Stimulated activated CD8-positive, alpha-beta memory T cell treated with anti-CD3 and anti-CD28 coated beads, Interleukin-4, amount 100 ng/mL, for 24 hours (primary cell): ENCODE measurements at regions not wholly inside any gene's neighbourhood (a gene's known extent, or its start where the extent isn't known, plus 50 kb on each side); places are given as distances from the start of the nearest gene placed in this dataset.

Experiments used
- DNase-seq: peaks from one replicate; pipeline ENCODE4 v3.0.0-alpha.2; 2020; ENCODE audit warnings: low read depth

DNA sequence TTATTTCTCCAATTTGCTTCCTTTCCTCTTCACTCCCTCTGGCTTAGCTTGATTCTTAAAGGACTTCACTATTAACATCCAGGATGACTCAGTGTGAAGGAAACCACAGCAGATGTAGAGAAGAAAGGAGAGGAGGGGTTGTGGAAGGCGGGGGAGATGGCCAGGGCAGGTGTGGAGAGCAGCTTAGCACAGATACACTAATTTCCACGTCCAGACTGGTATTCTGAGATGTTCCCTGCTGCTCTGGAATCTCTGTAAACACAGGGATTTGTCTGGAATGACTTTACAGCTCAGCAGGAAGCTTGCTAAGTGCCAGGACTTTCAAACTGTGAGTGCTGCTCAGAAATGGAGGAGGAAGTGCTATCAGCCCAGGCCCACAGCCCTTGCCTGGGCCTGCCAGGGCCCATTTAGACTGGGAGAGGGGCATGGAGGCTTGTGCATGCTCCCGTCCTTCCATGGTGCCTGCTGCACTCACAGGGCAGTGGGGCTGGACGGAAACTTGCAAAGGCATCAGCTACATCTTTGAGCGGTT lies 202.5 kb upstream of the DDHD1 start:
- no peak for DNase-seq

DNA sequence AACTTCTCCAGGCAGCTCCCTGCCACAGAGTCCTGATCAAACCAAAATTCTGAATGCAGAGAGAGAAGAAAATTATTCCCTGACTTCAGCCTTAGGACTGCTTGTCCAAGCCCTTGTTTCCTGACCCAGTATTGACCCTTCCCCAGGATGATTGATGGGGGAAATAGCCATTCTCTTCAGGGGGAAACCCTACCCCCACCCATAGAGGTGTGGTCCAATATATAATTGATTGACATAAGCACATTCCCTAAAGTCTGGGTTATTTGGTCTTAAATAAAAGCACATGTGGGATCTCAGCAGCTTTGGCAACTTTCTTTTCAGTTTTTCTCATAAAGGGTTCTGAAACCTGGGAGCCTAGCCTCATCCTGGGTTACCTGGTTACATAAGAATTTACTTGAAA lies 201.2 kb upstream of the DDHD1 start:
- DNase-seq: no peak

DNA sequence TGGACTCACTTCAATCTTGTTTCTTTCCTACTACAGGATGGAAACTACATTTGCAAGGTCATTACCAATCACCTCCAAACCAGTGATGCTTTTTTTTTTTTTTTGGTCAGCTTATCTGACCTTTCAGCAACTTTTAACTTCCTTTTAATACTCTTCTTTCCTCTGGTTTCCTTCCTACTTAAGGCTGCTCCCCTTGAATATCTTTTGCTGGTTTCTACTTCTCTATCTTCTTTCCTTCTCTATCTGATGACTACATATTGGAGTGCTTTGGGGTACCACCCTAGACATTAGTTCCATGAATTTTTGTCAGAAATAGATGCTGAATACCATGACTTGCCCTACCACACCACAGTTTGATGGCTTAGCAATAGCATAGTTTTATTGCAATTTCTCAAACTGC lies 197.7 kb upstream of the DDHD1 start:
- no peak for DNase-seq

DNA sequence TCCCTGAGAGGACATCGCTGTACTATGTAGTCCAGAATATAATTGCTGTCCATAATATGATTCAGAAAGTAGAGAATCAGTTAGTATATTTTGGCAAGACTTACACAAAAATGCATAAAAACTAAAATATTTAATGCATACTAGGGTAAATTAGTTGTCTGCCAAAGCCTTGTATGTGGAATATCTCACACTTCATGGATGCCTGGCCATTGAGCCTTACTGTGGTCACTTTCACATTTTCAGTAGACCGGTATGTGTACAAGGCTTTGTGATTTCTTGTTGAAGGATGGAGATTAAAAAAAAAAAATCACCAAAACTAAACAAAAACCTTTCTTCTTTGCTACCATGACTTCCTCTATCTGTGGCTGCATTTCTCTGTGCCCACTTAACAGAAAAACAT lies 197.3 kb upstream of the DDHD1 start:
- DNase-seq: no peak

DNA sequence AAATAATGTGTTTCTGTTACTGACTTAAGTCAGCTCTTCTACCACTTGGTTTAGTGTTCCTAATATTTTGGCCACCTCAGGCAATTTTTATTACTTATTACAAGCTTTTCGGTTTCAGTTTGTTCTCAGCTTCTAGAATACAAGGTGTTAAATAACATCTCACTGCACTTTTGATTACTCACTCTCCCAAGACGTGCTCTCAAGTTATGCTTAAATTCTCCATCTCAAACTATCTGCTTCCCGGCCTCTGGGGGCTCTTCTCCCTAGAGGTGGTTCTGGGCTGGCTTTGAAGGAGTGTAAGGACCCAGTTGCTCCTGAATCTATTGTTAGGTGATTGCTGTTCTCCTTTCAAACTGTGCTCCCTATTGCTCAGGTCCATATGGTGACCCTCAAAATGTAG lies 193.9 kb upstream of the DDHD1 start:
- no peak for DNase-seq

DNA sequence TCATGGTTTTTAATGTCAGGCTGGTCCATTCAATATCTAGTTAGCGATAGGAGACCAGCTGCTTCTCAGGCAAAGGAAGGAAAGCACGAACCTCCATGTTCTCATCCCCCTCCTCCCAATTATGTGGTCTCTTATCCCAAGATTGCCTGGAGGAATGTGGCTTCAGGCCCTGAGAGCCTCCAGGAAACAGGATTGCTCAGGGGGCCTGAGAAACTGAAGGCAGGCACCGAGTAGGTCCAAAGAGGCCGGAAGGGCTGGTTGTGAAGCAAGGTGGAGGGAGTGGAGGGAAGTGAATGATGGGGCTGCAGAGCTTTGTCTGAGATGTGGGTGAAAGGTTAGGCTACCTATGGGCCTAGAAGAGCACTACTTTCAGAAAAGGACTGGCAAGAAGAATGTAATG lies 188.2 kb upstream of the DDHD1 start:
- no peak for DNase-seq

DNA sequence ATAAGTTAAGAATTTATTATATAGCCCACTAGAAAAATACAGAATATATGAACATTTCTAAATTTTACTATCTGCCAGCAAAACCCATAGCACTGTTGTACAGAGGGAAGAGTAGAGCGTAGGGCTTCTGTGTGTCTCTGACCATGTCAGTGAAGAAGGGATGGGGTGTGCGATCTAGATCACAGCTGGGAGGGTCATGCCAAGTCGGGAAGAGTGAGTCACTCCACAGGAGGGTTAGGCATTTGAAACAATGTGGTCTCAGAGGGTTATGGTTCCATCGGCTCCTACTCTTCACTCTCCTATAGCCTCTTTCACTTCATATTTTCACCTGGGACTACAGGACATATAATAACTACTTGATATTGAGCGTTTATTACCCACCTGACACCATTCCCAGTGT lies 185.1 kb upstream of the DDHD1 start:
- DNase-seq: no peak

DNA sequence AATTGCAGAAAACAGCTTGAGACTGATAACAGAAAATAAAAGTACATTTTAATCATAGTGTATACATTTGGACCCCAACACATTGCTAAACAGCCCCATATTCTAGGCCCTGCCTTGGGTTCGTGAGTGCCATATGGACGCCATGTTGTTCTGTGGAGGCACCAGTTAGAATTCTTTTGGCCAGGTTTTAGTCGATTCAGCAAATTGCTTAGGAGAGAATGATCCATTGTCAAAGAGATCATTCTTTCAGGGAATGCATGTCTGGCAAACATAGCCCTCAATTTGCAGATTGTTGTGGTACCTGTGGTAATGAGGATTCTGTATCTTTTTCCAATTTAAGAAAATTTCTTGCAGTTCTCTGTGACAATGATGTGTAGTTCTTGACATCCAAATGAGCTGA lies 183.6 kb upstream of the DDHD1 start:
- DNase-seq: no peak

DNA sequence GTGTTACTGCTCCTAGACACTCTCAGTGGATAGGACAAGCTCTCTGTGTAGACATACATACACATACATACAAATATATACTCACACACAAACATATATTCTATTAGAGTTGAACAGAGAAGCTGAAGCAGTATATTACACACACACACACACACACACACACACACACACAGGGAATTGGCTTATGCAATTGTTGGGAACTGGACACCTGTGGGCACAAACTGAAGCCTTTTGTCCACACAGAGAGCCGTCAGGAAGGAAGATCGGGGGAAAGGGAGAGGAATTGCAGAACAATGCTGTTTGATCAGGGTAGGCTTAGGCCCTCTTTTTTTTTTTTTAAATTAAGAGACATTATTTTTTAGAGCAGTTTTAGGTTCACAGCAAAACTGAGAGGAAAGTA lies 180.7 kb upstream of the DDHD1 start:
- DNase-seq: no peak

DNA sequence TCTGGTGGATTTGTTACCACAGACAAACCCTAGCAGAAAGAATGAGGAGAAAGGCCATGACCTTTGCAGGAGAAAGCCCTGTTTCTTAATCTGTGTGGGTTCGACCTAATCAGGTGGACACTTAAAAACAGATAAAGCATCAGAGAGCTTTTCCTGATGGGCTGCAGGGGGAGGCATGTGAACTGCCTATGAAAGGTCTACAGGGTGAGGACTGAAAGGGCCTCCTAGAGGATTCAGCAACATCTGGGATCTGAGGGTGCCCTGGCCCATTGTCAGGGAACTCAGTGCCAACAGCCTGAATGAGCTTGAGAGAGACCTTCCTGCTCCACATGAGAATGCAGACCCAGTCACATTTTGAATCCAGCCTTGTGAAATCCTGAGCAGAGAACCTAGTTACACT lies 178.8 kb upstream of the DDHD1 start:
- no peak for DNase-seq

DNA sequence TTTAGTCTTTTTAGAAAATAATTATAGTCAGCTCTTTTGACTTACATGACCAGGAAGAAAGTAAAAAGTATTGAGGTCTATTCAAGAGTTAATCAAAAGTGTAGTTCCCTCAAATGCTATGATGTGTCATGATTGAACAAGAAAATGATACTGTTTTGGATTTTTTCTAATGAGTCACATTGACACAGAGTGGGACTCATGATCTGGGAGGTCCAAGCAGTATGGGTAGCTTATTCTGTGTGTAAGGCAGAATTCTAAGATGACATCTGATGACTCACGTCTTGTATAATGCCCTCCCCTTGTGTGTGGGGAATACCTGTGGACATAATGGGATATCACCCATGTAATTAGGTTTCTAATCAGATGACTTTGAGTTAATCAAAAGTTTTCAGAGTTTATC lies 178.1 kb upstream of the DDHD1 start:
- no peak for DNase-seq

DNA sequence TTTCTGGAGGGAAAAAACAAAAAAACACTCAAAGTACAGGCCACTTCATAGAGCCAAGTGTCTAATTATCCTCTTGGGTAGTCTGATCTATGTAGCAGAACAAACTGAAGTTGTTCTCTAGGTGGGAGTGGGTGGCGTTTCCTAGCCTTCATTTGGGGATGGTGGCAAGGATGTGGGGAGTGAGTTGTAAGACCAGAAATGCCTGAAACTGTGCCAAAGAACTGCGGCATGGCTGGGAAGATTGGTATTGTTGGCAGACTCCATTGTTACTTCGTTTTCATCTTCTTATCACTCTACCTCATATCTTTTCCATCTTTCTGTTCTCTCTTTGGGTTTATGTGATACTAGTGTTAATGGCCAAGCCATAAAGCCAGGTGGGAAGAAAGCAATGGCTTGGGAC lies 177.3 kb upstream of the DDHD1 start:
- no peak for DNase-seq

DNA sequence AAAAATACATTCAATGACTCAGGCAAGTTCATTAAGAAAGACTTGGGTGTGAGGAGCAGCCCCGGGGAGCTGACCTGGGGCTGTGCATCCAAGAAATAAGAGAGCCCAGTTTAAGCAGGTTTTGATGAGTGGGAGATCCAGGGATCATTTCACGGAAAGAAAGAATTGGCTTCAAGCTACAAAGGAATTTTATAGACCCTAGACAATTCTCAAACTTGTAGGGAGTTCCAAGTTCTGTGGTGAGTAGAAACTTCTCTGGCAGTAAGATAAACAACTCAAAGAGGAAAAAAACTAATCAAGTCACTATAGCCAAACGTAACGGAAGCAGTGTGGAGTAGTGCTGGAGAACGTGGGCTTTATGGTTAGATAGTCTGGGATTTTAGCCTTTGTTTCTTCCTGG lies 175.7 kb upstream of the DDHD1 start:
- DNase-seq: no peak

DNA sequence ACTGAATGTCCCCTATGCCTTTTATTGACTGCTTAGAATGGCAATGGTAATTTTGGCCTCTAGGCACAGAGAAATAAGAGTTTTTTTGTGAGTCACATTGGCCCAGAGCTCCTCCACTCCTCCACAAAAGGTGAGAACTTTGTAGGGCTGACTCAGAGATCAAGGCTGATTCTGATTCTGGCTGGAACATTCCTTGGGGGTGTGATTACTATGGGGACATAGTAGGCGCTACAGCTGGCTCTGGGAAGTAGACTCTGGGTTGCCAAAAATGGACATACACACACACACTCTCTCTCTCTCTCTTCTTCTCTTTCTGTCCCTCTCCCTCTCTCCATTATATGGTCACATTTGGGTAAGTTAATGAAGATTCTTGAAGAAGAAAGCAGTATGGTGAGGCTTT lies 174.6 kb upstream of the DDHD1 start:
- no peak for DNase-seq

DNA sequence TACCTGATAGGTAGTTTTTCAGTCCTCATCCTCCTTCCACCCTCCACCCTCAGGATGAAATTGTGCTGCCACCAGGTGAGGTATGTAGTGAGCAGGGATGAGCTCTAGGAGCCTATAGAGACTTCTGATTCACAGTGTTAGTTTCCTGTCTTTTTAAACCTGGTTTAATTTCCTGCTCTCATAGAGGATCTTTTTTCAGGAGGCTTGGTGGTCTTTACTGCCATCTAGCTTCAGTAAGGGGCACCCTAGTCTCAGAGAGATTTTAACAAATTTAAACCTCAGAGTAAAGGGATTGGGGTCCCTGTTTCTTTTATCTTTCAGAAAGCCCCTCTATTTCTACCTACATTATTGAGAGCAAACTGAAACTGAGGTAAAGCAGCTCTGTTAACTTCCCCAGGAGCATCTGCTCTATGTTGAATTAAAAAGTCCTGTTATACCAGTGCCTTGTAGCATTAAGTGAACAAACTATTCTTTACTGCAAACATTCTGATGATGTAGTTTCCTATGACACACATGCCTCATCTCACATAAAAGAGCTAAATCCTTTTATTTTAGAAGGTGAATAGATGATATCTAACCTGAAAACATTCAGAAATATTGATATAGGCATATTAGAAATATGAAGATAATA lies 172.2 kb upstream of the DDHD1 start:
- DNase-seq: no peak

DNA sequence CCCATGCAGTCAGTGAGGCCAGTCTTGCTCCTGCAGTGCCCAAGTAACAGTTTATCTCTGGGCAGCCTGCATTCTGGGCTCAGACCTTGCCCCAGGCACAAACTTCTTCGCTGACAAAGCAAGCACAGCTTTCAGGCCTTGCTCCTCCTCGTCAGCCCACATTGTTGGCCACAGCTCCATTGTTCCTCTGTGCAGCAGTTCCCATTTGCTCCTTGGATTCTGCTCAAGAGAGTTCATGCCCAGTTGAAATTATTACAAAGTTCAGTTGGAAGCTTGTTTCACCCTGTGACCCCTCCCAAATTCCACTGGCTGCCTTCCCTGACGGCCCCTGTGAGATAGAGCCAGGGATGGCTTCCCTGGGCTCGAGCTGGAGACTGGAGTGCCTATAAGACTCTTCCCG lies 163.4 kb upstream of the DDHD1 start:
- DNase-seq: no peak

DNA sequence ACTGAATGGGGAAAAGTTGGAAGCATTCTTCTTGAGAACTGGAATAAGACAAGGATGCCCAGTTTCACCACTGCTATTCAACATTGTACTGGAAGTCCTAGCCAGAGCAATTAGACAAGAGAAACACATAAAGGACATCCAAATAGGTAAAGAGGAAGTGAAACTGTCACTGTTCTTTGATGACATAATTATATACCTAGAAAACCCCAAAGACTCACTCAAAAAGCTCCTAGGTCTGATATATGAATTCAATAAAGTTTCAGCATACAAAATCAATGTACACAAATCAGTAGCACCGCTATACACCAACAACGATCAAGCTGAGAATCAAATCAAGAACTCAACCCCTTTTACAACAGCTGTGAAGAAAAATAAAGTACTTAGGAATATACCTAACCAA lies 157.3 kb upstream of the DDHD1 start:
- DNase-seq: no peak

DNA sequence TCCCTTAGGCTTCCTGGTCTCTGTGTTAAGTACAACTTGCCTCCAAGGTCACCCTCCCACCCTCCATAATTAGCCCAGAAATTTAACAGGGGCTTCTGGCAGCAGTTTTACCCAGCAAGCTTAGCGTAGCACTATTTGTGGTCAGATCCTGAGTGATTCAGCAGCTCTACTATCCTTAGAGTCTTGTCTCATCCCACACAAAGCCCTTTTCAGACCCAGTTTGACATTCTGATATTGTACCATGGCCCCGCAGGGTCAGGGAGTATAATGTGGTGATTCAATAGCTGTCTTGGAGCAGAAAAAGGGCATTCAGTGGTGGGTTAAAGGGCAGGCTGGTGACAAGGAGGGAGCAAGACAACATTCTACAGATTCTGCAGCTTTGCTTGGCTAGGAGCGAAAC lies 153.8 kb upstream of the DDHD1 start:
- no peak for DNase-seq

DNA sequence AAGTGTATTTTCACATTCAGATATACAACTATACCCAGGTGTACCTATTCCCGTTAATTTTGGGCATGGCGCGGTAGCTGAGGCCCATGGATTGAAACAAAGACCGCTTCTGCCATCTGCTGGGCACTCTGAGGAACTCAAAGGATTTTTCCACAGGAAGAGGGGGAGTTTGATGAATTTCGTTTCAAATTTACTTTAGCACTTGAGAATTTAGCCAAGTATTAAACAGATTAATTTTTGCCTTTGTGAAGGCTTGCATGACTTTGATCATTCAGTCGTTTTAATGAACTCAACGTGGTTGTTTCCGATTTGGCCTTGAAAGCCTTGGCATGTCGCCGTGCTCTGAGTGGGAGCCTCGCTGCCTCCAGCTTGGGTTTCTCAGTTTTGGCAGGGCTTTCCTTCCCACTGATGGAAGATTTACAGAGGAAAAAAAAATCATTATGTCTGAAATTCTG lies 153.2 kb upstream of the DDHD1 start:
- peak; percentile 3 for DNase-seq

DNA sequence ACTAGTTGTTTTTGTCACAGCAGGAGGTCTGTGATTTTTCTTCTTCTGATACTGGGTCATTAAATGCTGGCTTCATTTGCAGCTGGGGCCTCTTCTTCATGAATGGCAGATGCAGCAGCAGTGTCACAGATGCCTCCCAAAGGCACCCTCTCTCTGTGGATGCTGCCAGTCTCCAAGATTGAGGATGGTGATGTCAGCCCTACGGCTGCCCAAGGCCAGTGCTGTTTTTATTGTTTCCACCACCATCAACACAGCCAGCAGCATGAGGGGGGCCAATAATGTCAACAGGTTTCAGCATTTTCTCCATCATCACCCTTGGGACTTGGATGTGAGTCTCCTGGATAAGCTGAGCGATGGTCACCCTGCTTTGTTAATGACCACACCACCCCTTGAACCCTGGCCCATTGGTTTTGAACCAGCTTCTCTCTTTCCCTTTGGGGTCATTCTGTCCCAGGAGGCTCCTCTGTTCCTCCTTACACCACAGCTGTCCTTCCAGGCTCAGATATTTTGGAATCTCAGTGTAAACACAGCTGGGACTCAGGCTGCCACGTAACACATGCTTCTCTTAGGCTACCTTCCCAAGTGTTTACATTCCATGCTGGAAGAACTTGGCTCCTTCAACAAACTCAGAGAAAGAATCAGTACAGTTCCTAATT lies 151.7 kb upstream of the DDHD1 start:
- DNase-seq: no peak

DNA sequence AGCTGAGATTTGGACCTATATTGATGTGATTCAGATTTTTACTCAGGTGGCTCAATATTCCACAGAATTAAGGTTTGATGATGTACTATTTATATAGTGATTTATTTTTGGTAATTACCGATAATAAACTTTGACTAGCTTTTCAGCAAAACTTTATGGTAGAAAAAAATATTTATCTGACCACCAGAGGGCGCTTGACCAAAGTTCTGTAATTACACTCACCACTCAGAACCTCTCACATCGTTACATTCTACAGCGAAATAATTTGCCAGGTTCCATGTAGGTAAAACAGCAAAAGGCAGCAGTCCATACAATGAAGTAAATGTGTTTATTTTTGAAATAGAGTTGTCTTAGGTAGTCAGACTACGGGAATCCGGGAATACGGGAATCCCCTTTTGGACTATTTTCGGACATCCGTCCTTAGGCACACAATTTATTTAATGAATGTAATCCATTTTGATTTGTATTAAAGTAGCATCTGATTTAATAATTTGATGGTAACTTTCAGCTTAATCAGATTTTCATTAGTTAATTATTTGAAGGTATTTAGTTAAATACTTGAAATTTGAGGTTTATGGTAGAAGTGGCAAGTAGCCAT lies 143.0 kb upstream of the DDHD1 start:
- DNase-seq: no peak

DNA sequence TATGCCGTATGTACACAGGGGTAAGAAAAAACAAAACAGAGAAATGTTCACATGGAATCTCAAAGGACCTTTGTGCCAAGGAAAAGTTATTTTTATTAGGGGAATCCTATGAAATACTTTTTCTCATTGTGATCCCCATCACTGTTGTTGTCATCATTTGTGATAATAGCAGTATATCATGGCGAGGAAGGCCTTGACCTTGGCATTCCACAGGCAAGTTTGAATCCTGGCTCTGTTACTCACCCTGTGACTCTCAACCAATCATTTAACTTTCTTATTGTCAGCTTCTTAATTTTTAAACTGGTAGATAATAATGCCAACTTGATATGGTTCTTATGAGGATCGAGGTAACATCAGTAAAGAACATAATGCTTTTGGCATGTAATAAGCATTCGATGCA lies 142.2 kb upstream of the DDHD1 start:
- DNase-seq: no peak

DNA sequence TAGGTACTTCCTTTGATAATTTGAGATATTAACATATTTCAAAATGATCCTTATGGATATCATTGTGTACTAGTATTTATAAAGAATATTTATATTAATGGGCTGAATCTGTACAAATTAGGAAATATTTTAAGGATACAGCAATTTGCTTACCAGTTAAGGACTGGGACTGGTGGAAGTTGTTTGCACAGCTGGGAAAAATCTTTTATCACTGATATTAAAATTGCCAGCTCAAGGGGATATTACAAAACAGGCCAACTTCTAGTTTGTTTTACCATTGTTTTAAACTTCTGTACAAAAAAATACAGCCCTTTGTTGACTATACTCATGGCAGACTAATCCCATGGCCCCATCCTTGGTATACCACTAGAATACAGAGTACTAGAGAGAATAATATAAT lies 133.2 kb upstream of the DDHD1 start:
- no peak for DNase-seq

DNA sequence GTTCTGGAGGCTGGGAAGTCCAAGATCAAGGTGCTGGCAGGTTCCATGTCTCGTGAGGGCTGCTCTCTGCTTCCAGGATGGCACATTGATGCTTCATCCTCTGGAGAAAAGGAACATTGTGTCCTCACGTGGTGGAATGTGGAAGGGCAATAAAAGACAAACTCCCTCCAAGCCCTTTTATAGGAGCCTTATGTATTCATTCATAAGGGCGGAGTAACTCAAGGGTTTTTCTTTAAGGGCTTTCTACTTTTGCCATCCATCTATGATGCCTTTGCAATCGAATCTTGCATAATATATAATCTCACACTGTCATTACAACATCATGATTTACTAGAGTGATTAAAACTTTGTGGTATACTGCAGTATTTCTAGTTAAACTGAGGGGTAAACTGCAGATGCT lies 132.7 kb upstream of the DDHD1 start:
- no peak for DNase-seq
